HPDE6-E6E7 (cell line): ENCODE measurements at regions not wholly inside any gene's neighbourhood (a gene's known extent, or its start where the extent isn't known, plus 50 kb on each side); places are given as distances from the start of the nearest gene placed in this dataset.
"Not testable (repeated sequence)": the region's sequence is repeated elsewhere in the genome, so short reads cannot be mapped to it uniquely, and the experiment has no call there.

Experiments
- DNase-seq: peaks from one replicate; pipeline ENCODE4 v3.0.0; 2011; ENCODE audit warnings: missing footprints; ENCODE audit errors: extremely low spot score

DNA sequence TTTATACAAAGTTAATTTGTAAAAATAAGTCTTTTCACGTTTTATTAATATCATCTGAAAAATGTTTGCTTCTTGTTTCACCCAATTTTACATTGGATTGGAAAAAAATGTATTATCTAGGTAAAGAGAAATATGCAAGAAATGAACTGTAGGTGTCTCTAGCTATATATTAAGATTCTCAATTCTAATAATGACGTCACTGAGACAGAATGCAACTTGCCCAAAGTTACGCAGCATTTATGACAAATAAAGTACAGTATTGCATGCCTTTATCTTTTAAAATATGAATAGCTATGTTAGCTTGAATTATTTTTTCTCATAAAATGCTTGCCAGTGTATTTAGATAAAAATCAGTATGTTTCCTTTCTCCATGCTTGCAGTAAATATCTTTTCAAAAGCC is 728.8 kb downstream of the RERGL start:
- DNase-seq: no peak

- DNase-seq: no peak
These were observed 731.2 kb downstream of the RERGL start for GRCh38 chr12:17358835-17359234.

GRCh38 chr12:17357396-17357795 is 732.6 kb downstream of the RERGL start:
- no peak for DNase-seq

- no peak for DNase-seq
These were observed 737.8 kb downstream of the RERGL start for GRCh38 chr12:17352164-17352563.

- DNase-seq: no peak
These were observed 741.7 kb downstream of the RERGL start for GRCh38 chr12:17348311-17348710.

DNA sequence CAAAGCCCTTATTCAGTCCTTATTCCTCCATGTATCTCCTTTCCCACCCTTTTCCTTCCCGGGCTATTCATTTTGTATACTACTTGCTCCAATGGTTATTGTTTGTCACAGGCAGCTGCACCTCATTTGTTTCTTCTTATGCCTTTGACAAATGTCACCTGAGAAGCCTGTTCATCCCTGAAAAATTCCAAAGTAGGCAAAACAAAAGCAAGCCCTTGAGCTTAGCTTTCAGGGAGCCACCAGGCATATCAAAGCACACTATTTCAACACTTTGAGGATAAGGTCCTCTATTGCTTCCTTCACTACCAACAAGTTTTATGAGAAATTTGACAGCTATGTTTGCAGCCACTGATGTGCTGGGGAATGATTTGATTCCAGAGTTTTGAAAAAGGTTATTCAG is 738.7 kb upstream of the LMO3 start:
- DNase-seq: no peak

DNA sequence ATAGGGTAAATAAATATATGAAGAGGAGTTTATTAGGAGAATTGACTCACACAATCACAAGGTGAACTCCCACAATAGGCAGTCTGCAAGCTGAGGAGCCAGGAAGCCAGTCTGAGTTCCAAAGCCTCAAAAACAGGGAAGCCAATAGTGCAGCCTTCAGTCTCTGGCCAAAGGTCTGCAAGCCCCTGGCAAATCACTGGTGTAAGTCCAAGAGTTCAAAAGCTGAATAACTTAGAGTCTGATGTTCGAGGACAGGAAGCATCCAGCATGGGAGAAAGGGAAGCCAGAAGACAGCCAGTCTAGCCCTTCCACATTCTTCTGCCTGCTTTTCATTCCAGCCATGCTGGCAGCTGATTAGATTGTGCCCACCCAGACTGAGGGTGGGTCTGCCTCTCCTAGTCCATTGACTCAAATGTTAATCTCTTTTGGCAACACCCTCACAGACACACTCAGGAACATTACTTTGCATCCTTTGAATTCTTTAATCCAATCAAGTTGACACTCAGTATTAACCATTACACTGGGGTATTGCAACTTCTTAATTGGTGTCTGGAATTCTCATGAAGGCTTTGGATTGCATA is 736.5 kb upstream of the LMO3 start:
- no peak for DNase-seq

GRCh38 chr12:17335487-17335886 is 729.5 kb upstream of the LMO3 start:
- no peak for DNase-seq

DNA sequence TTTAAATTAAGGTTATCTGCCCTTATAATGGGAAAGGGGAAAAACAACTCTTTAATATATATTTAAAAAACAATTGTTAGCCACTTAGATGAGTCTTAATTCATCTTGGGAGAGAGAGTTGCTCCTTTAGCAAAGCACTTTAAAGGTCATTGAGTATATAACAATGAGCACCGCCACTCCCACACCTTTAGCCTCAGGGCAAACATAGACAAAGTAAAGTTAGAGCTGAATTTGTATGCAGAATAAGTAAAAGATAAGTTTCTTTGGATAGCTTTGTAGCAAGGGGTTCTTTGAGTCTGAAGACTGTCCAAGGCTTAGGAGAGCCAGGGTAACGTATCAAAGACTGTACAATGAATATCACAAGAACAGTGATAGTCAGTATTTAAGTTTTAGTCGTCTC is 728.8 kb upstream of the LMO3 start:
- no peak for DNase-seq

DNA sequence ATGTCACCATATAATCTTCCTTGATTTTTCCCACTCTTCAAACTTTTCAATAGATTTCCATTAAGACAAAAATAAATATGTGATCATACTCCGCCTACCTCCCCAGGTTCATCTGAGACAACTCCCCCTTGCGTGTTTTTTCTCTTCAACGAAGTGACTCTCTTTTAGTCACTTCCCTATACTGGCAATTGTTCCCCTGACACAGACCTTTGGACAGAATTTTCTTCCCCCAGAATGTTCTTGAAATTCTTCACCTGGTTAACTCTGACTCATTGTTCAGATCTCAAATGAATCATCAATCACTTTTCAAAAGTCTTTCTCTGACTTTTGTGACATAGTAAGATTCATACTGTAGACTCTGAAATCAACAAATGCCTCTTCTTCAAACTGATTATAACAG is 727.3 kb upstream of the LMO3 start:
- peak; percentile 31 for DNase-seq

- no peak for DNase-seq
These were observed 720.7 kb upstream of the LMO3 start for GRCh38 chr12:17326649-17327048.

DNA sequence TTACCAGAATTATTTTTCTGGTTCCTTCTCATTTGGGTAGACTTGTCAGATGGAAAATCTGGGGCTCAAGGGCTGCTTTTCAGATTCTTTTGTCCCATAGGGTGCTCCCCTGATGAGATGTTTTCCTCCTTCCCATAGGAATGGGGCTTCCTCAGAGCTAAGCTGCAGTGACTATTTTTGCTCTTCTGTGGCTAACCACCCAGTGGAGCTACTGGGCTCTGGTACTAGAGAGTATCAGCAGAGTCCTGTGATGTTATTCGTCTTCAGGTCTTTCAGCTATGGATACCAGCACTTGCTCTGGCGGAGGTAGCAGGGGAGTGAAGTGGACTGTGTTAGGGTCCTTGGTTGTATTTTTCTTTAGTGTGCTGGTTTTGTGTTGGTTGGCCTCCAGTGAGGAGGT is 716.1 kb upstream of the LMO3 start:
- no peak for DNase-seq

DNA sequence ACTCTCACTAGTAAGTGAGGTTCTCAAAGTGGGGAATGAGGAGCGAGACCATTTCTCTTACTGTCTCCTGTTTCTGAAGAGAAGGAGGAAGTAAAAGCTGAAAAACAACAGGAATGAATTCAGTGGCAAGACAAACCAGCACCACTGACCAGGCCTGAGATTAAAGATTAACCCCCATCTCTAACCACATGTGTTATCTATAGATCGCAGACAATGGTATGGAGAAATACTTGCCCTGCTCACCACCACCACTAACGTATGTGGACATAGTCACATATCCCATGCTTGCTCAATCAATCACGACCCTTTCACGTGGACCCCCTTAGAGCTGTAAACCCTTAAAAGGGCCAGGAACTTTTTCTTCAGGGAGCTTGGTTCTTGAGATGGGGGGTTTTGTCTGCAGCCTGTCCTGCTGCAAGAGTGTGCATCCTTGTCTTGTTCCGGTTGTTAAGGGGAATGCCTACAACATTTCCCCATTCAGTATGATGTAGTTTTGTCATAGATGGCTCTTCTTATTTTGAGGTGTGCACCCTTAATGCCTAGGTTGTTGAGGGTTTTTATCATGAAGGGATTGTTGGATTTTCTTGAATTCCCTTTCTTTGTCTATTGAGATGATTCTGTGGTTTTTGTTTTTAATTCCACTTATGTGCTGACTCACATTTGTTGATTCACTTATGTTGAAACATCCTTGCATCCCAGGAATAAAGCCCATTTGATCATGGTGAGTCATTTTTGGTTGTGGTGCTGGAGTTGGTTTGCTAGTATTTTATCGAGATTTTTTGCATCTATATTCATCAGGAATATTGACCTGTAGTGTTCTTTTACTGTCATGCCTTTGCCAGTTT is 698.8 kb upstream of the LMO3 start:
- DNase-seq: peak; percentile 26

DNA sequence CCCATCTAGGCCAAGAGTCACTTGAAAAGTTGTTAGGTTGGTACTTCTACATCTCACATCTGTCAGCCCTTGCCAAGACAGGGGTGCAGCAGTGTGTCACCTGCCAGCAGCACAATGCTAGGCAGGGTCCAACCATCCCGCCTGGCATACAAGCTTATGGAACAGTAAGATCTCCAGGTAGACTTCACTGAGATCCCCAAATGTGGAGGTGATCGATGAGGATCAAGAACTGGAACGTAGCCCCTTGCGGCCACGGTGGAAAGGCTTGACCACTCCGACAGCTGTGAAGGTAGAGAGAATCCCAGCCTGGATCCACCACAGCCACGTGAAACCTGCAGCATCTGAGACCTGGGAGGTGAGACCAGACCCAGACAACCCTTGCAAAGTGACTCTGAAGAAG is 696.0 kb upstream of the LMO3 start:
- DNase-seq: no peak

- no peak for DNase-seq
These were observed 695.6 kb upstream of the LMO3 start for GRCh38 chr12:17301544-17301943.

- no peak for DNase-seq
These were observed 690.9 kb upstream of the LMO3 start for GRCh38 chr12:17296882-17297281.

DNA sequence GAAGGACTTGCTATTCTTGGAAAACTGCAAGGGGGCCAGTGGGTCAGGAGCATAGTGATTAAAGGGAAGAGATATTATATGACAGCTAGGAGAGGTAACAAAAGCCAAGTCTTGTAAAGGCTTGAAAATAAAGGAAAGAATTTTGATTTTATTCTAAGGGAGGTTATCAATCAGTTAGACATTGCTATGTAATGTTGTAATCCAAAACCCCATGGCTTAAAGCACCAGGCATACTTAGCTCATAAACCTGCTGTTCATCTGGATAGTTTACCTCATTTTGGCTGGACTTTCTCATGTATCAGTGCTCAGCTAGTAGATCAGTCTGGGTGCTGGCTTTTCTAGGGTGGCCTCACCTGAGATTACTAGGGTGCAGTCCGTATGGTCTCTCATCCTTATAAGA is 680.9 kb upstream of the LMO3 start:
- DNase-seq: no peak

GRCh38 chr12:17284873-17285272 is 678.9 kb upstream of the LMO3 start:
- DNase-seq: no peak

DNA sequence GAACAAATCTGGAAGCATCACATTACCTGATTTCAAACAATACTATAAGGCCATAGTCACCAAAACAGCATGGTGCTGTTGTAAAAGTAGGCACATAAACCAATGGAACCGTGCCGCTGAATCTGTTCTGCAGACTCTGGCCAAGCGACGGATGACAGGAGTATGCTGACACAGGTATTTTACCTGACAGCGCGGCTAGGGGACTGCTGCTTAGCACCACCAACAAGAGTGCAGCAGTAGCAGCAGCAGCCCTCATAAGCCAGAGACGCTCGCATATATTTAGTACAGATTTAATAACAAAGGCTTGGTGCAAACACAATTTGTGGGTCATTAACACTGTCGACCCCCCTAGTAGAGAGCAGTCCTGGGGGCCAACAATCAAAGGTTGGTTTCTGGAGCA is 677.6 kb upstream of the LMO3 start:
- DNase-seq: no peak

GRCh38 chr12:17282169-17282568 is 676.2 kb upstream of the LMO3 start:
- not testable (repeated sequence) for DNase-seq

DNA sequence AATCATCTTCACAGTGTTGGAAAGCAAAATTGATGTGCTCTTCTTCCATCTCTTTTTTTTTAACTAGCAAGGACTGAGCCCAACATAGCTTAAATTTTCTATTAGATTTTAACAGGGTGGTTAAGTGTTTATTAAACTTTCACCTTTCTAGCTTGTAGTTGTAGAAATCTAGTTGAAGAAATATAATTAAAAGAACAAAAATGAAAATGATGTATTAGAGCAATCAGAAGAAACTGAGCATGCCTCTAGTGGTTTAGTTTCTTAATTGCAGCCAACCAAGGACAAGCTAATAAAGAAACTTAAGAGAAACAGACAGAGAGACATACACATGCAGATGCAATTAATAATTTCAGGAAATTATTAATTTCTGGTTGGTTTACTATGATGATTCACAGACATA is 673.0 kb upstream of the LMO3 start:
- no peak for DNase-seq

- DNase-seq: no peak
These were observed 670.2 kb upstream of the LMO3 start for GRCh38 chr12:17276196-17276595.

DNA sequence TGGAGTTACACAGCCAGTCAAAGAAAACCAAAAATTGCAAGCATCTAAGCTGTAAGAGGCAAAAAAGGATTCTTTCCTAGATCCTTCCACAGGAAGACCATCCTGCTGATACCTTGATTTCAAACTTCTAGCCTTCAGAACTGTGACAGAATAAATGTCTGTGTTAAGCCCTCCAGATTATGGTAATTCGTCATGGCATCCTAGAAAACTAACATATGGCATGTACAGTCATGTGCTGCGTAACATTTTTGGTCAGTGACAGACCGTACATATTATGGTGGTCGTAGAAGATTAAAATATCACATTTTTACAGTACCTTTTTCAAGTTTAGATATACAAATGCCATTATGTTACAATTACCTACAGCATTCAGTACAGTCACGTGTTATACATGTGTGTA is 660.9 kb upstream of the LMO3 start:
- no peak for DNase-seq

- DNase-seq: no peak
These were observed 658.6 kb upstream of the LMO3 start for GRCh38 chr12:17264603-17265002.
